ENCODE measurements at regions not wholly inside any gene's neighbourhood (a gene's known extent, or its start where the extent isn't known, plus 50 kb on each side); places are given as distances from the start of the nearest gene placed in this dataset.

- WGBS, 2 experiments (ENCODE audit: low coverage in 1 of 2, low lambda C conversion rate in 2 of 2, missing lambda C conversion rate in 2 of 2) = 6 to 7% methylated on average over 5 of the region's 5 CpGs
- TF ChIP-seq EZH2phosphoT487 (IDR thresholded peaks at IDR 0.05; ENCODE audit: insufficient read depth, low read depth) (no peak), EZH2 (IDR thresholded peaks at IDR 0.05; ENCODE audit: insufficient read depth, poor library complexity, severe bottlenecking) (no peak)
- no peak overlapping the region for H2AFZ ChIP-seq
- H3K9ac ChIP-seq = no peak overlapping the region
- no peaks in the 10 kb centered on the region for H3K27me3 ChIP-seq (replicated peaks; ENCODE audit: insufficient read depth)
- no peak overlapping the region for H3K4me3 ChIP-seq
- no peaks in the 10 kb centered on the region for H3K79me2 ChIP-seq (ENCODE audit: insufficient read depth)
- no peaks in the 10 kb centered on the region for H3K9me2 ChIP-seq (ENCODE audit: insufficient read depth)
- H3F3A ChIP-seq (ENCODE audit: insufficient read depth) = no peaks in the 10 kb centered on the region
- H3K36me3 ChIP-seq (ENCODE audit: low read depth) = no peaks in the 10 kb centered on the region
- H3K27ac ChIP-seq = no peak overlapping the region
- no peaks in the 10 kb centered on the region for H3K9me3 ChIP-seq (ENCODE audit: low read depth)
- DNase-seq = peak; percentile 56
- in situ Hi-C loops (cut with MboI) = no loop called here
- H4K20me1 ChIP-seq (ENCODE audit: insufficient read depth) = no peaks in the 10 kb centered on the region
- no peaks in the 10 kb centered on the region for H3K4me1 ChIP-seq (ENCODE audit: insufficient read depth)
- no peak overlapping the region for H3K4me2 ChIP-seq (ENCODE audit: unreplicated experiment)
These were observed 137.4 kb upstream of the USP25 start for GRCh38 chr21:15592271-15592860.

GRCh38 chr21:15592957-15593356 lies 136.8 kb upstream of the USP25 start:
- no peaks in the 10 kb centered on the region for H3K4me1 ChIP-seq (ENCODE audit: insufficient read depth)
- no peak overlapping the region for H3K27ac ChIP-seq
- in situ Hi-C loops (cut with MboI) = no loop called here
- H3K4me2 ChIP-seq (ENCODE audit: unreplicated experiment) = no peak overlapping the region
- H4K20me1 ChIP-seq (ENCODE audit: insufficient read depth) = no peaks in the 10 kb centered on the region
- H3K9me2 ChIP-seq (ENCODE audit: insufficient read depth) = no peaks in the 10 kb centered on the region
- H3K4me3 ChIP-seq = no peak overlapping the region
- H3K27me3 ChIP-seq (replicated peaks; ENCODE audit: insufficient read depth) = no peaks in the 10 kb centered on the region
- no peaks in the 10 kb centered on the region for H3F3A ChIP-seq (ENCODE audit: insufficient read depth)
- no peaks in the 10 kb centered on the region for H3K36me3 ChIP-seq (ENCODE audit: low read depth)
- H3K9me3 ChIP-seq (ENCODE audit: low read depth) = no peaks in the 10 kb centered on the region
- no peak overlapping the region for H2AFZ ChIP-seq
- H3K9ac ChIP-seq = no peak overlapping the region
- DNase-seq = no peak
- TF ChIP-seq EZH2 (IDR thresholded peaks at IDR 0.05; ENCODE audit: insufficient read depth, poor library complexity, severe bottlenecking) (no peak), EZH2phosphoT487 (IDR thresholded peaks at IDR 0.05; ENCODE audit: insufficient read depth, low read depth) (no peak)
- H3K79me2 ChIP-seq (ENCODE audit: insufficient read depth) = no peaks in the 10 kb centered on the region

GRCh38 chr21:15601390-15601789 lies 128.4 kb upstream of the USP25 start:
- no peaks in the 10 kb centered on the region for H4K20me1 ChIP-seq (ENCODE audit: insufficient read depth)
- H3K4me1 ChIP-seq (ENCODE audit: insufficient read depth) = peaks cover 14% of the 10 kb centered on the region
- no peak overlapping the region for H3K9ac ChIP-seq
- H3K4me3 ChIP-seq = no peak overlapping the region
- H3K27ac ChIP-seq = no peak overlapping the region
- DNase-seq = no peak
- H2AFZ ChIP-seq = no peak overlapping the region
- TF ChIP-seq EZH2 (IDR thresholded peaks at IDR 0.05; ENCODE audit: insufficient read depth, poor library complexity, severe bottlenecking) = no peak
- no peak for TF ChIP-seq EZH2phosphoT487 (IDR thresholded peaks at IDR 0.05; ENCODE audit: insufficient read depth, low read depth)
- H3F3A ChIP-seq (ENCODE audit: insufficient read depth) = no peaks in the 10 kb centered on the region
- peaks cover 6% of the 10 kb centered on the region; the same call in 1 of the 2 replicates for H3K9me2 ChIP-seq (ENCODE audit: insufficient read depth)
- no peaks in the 10 kb centered on the region for H3K9me3 ChIP-seq (ENCODE audit: low read depth)
- no peaks in the 10 kb centered on the region for H3K27me3 ChIP-seq (replicated peaks; ENCODE audit: insufficient read depth)
- in situ Hi-C loops (cut with MboI) = no loop called here
- no peak overlapping the region for H3K4me2 ChIP-seq (ENCODE audit: unreplicated experiment)
- H3K79me2 ChIP-seq (ENCODE audit: insufficient read depth) = no peaks in the 10 kb centered on the region
- H3K36me3 ChIP-seq (ENCODE audit: low read depth) = no peaks in the 10 kb centered on the region

- WGBS, 2 experiments (ENCODE audit: low coverage in 1 of 2, low lambda C conversion rate in 2 of 2, missing lambda C conversion rate in 2 of 2) = 0% methylated on average over 2 of the region's 2 CpGs
- Histone ChIP-seq H3K9ac (no peak overlapping the region), H4K20me1 (ENCODE audit: insufficient read depth) (no peaks in the 10 kb centered on the region), H3K4me1 (ENCODE audit: insufficient read depth) (peaks cover 14% of the 10 kb centered on the region), H3K27me3 (replicated peaks; ENCODE audit: insufficient read depth) (no peaks in the 10 kb centered on the region), H3K27ac (peak overlapping the region; percentile 22; the same call in 1 of the 2 replicates), H3K4me3 (peak overlapping the region; percentile 33), H3K9me2 (ENCODE audit: insufficient read depth) (peaks cover 6% of the 10 kb centered on the region; the same call in 1 of the 2 replicates), H2AFZ (peak overlapping the region; percentile 72), H3K36me3 (ENCODE audit: low read depth) (no peaks in the 10 kb centered on the region), H3K4me2 (ENCODE audit: unreplicated experiment) (peak overlapping the region; percentile 53), H3K79me2 (ENCODE audit: insufficient read depth) (no peaks in the 10 kb centered on the region), H3F3A (ENCODE audit: insufficient read depth) (no peaks in the 10 kb centered on the region), H3K9me3 (ENCODE audit: low read depth) (no peaks in the 10 kb centered on the region)
- no peak for TF ChIP-seq EZH2phosphoT487 (IDR thresholded peaks at IDR 0.05; ENCODE audit: insufficient read depth, low read depth)
- no peak for TF ChIP-seq EZH2 (IDR thresholded peaks at IDR 0.05; ENCODE audit: insufficient read depth, poor library complexity, severe bottlenecking)
- in situ Hi-C loops (cut with MboI) = no loop called here
- DNase-seq = peak; percentile 53
These were observed 125.4 kb upstream of the USP25 start for GRCh38 chr21:15604413-15604812.

- H2AFZ ChIP-seq = no peak overlapping the region
- 85 to 95% methylated on average over 1 of the region's 1 CpG for WGBS, 2 experiments (ENCODE audit: low coverage in 1 of 2, low lambda C conversion rate in 2 of 2, missing lambda C conversion rate in 2 of 2)
- H3K9me3 ChIP-seq (ENCODE audit: low read depth) = no peaks in the 10 kb centered on the region
- no peaks in the 10 kb centered on the region for H3K79me2 ChIP-seq (ENCODE audit: insufficient read depth)
- H3K4me3 ChIP-seq = no peak overlapping the region
- H3K27ac ChIP-seq = no peak overlapping the region
- H3K27me3 ChIP-seq (replicated peaks; ENCODE audit: insufficient read depth) = no peaks in the 10 kb centered on the region
- H3K4me2 ChIP-seq (ENCODE audit: unreplicated experiment) = no peak overlapping the region
- H3K36me3 ChIP-seq (ENCODE audit: low read depth) = no peaks in the 10 kb centered on the region
- peaks cover 17% of the 10 kb centered on the region for H3F3A ChIP-seq (ENCODE audit: insufficient read depth)
- no peak for TF ChIP-seq EZH2 (IDR thresholded peaks at IDR 0.05; ENCODE audit: insufficient read depth, poor library complexity, severe bottlenecking)
- TF ChIP-seq EZH2phosphoT487 (IDR thresholded peaks at IDR 0.05; ENCODE audit: insufficient read depth, low read depth) = no peak
- H3K9me2 ChIP-seq (ENCODE audit: insufficient read depth) = no peaks in the 10 kb centered on the region
- H3K4me1 ChIP-seq (ENCODE audit: insufficient read depth) = peaks cover 23% of the 10 kb centered on the region
- in situ Hi-C loops (cut with MboI) = no loop called here
- H4K20me1 ChIP-seq (ENCODE audit: insufficient read depth) = no peaks in the 10 kb centered on the region
- H3K9ac ChIP-seq = no peak overlapping the region
- DNase-seq = no peak
These were observed 115.0 kb upstream of the USP25 start for GRCh38 chr21:15614766-15615165.
